Hematopoietic multipotent progenitor cell treated with erythropoietin and hydrocortisone succinate and interleukin-3 and kit ligand, for 8 days (in vitro differentiated cells): ENCODE measurements at regions not wholly inside any gene's neighbourhood (a gene's known extent, or its start where the extent isn't known, plus 50 kb on each side); places are given as distances from the start of the nearest gene placed in this dataset.
A peak's percentile ranks its signal among the peaks of the same experiment; 100 is the strongest.

ENCODE experiments used
- DNase-seq: peaks from one replicate; pipeline ENCODE4 v3.0.0-alpha.2; 2015

- DNase-seq: no peak
Measured at GRCh38 chr5:82384034-82384750, 106.0 kb upstream of the RPS23 start.

- no peak for DNase-seq
Measured at GRCh38 chr5:82381591-82381990, 103.4 kb upstream of the RPS23 start.

- DNase-seq: no peak
Measured at GRCh38 chr5:82376307-82376706, 98.2 kb upstream of the RPS23 start.

GRCh38 chr5:82375488-82376244, 97.5 kb upstream of the RPS23 start:
- DNase-seq: no peak

GRCh38 chr5:82374637-82375036, 96.5 kb upstream of the RPS23 start:
- DNase-seq: no peak

GRCh38 chr5:82367930-82368329, 89.8 kb upstream of the RPS23 start:
- no peak for DNase-seq

GRCh38 chr5:82365744-82366228, 87.6 kb upstream of the RPS23 start:
- no peak for DNase-seq

- no peak for DNase-seq
Measured at GRCh38 chr5:82365026-82365425, 86.9 kb upstream of the RPS23 start.

GRCh38 chr5:82364497-82364896, 86.3 kb upstream of the RPS23 start:
- DNase-seq: no peak

GRCh38 chr5:82363524-82363923, 85.4 kb upstream of the RPS23 start:
- no peak for DNase-seq

- no peak for DNase-seq
Measured at GRCh38 chr5:82362636-82363035, 84.5 kb upstream of the RPS23 start.

- no peak for DNase-seq
Measured at GRCh38 chr5:82360022-82360421, 81.9 kb upstream of the RPS23 start.

- DNase-seq: no peak
Measured at GRCh38 chr5:82359272-82359671, 81.1 kb upstream of the RPS23 start.

GRCh38 chr5:82358457-82358856, 80.3 kb upstream of the RPS23 start:
- no peak for DNase-seq

- peak; percentile 55 for DNase-seq
Measured at GRCh38 chr5:82356808-82357671, 78.9 kb upstream of the RPS23 start.

- no peak for DNase-seq
Measured at GRCh38 chr5:82356021-82356420, 77.9 kb upstream of the RPS23 start.

GRCh38 chr5:82355496-82355895, 77.3 kb upstream of the RPS23 start:
- DNase-seq: no peak

- no peak for DNase-seq
Measured at GRCh38 chr5:82355053-82355452, 76.9 kb upstream of the RPS23 start.

- DNase-seq: no peak
Measured at GRCh38 chr5:82354543-82354942, 76.4 kb upstream of the RPS23 start.

- DNase-seq: no peak
Measured at GRCh38 chr5:82353522-82353921, 75.4 kb upstream of the RPS23 start.

- no peak for DNase-seq
Measured at GRCh38 chr5:82352146-82352791, 74.1 kb upstream of the RPS23 start.

- peak; percentile 71 for DNase-seq
Measured at GRCh38 chr5:82351754-82352145, 73.6 kb upstream of the RPS23 start.

GRCh38 chr5:82351297-82351696, 73.1 kb upstream of the RPS23 start:
- DNase-seq: no peak
